ENCODE measurements at regions not wholly inside any gene's neighbourhood (a gene's known extent, or its start where the extent isn't known, plus 50 kb on each side); places are given as distances from the start of the nearest gene placed in this dataset.

- TF ChIP-seq PPARA (CRISPR knock-in tag; IDR thresholded peaks at IDR 0.05; ENCODE audit: borderline replicate concordance), result no peak
- TF ChIP-seq ISL1 (CRISPR knock-in tag; IDR thresholded peaks at IDR 0.05), result no peak
- no peak for TF ChIP-seq ZC3H10 (CRISPR knock-in tag; IDR thresholded peaks at IDR 0.05)
Measured at GRCh38 chr18:73835656-73836364, 311.8 kb downstream of the FBXO15 start (continued).

DNA sequence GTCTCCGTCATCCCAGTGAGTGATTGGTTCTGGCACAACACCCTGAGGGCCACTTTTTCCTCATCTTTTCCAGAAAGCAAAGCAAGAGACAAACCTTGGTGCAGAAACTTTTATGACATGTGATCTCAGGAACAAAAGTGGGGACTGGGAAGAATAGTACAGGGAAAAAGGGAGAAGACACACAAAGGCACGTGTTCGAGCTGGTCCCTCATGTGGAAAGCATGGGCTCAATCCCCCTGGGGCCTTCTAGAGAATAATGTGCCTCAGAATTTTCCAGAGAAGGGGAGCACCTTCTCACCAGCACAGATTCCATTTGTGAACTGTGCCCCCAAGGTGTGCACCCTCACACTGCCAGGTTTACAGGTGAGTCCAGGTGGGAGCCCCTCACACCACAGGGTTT, 312.6 kb downstream of the FBXO15 start:
- ATAC-seq, result no peak
- TF ChIP-seq, protein P1, sequence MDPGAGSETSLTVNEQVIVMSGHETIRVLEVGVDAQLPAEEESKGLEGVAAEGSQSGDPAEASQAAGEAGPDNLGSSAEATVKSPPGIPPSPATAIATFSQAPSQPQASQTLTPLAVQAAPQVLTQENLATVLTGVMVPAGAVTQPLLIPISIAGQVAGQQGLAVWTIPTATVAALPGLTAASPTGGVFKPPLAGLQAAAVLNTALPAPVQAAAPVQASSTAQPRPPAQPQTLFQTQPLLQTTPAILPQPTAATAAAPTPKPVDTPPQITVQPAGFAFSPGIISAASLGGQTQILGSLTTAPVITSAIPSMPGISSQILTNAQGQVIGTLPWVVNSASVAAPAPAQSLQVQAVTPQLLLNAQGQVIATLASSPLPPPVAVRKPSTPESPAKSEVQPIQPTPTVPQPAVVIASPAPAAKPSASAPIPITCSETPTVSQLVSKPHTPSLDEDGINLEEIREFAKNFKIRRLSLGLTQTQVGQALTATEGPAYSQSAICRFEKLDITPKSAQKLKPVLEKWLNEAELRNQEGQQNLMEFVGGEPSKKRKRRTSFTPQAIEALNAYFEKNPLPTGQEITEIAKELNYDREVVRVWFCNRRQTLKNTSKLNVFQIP (CRISPR knock-in tag; IDR thresholded peaks at IDR 0.05; ENCODE audit: borderline replicate concordance, low read depth), result no peak
- TF ChIP-seq OSR1 (CRISPR knock-in tag; IDR thresholded peaks at IDR 0.05), result no peak
- no peak for TF ChIP-seq GLIS3 (CRISPR knock-in tag; IDR thresholded peaks at IDR 0.05)
- TF ChIP-seq BACH2 (CRISPR knock-in tag; IDR thresholded peaks at IDR 0.05; ENCODE audit: borderline replicate concordance), result no peak
- no peak for TF ChIP-seq ZNF565 (CRISPR knock-in tag; conservative IDR thresholded peaks at IDR 0.05; ENCODE audit: low read depth)
- TF ChIP-seq CSDC2 (CRISPR knock-in tag; IDR thresholded peaks at IDR 0.05), result no peak
- no peak for TF ChIP-seq RARB (CRISPR knock-in tag; IDR thresholded peaks at IDR 0.05)
- TF ChIP-seq TOX (CRISPR knock-in tag; IDR thresholded peaks at IDR 0.05; ENCODE audit: borderline replicate concordance), result no peak
- TF ChIP-seq, protein P2, sequence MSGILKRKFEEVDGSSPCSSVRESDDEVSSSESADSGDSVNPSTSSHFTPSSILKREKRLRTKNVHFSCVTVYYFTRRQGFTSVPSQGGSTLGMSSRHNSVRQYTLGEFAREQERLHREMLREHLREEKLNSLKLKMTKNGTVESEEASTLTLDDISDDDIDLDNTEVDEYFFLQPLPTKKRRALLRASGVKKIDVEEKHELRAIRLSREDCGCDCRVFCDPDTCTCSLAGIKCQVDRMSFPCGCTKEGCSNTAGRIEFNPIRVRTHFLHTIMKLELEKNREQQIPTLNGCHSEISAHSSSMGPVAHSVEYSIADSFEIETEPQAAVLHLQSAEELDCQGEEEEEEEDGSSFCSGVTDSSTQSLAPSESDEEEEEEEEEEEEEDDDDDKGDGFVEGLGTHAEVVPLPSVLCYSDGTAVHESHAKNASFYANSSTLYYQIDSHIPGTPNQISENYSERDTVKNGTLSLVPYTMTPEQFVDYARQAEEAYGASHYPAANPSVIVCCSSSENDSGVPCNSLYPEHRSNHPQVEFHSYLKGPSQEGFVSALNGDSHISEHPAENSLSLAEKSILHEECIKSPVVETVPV (CRISPR knock-in tag; IDR thresholded peaks at IDR 0.05), result no peak
- no peak for TF ChIP-seq ZNF70 (CRISPR knock-in tag; IDR thresholded peaks at IDR 0.05)
- TF ChIP-seq, protein P3, sequence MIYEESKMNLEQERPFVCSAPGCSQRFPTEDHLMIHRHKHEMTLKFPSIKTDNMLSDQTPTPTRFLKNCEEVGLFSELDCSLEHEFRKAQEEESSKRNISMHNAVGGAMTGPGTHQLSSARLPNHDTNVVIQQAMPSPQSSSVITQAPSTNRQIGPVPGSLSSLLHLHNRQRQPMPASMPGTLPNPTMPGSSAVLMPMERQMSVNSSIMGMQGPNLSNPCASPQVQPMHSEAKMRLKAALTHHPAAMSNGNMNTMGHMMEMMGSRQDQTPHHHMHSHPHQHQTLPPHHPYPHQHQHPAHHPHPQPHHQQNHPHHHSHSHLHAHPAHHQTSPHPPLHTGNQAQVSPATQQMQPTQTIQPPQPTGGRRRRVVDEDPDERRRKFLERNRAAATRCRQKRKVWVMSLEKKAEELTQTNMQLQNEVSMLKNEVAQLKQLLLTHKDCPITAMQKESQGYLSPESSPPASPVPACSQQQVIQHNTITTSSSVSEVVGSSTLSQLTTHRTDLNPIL (CRISPR knock-in tag; IDR thresholded peaks at IDR 0.05; ENCODE audit: low read depth), result no peak
- TF ChIP-seq ZFP3 (CRISPR knock-in tag; IDR thresholded peaks at IDR 0.05), result no peak
- TF ChIP-seq TCF4 (CRISPR knock-in tag; IDR thresholded peaks at IDR 0.05; ENCODE audit: borderline replicate concordance), result no peak
- no peak for TF ChIP-seq ZC3H10 (CRISPR knock-in tag; IDR thresholded peaks at IDR 0.05)
- TF ChIP-seq ISL1 (CRISPR knock-in tag; IDR thresholded peaks at IDR 0.05), result no peak
- no peak for TF ChIP-seq PPARA (CRISPR knock-in tag; IDR thresholded peaks at IDR 0.05; ENCODE audit: borderline replicate concordance)
- TF ChIP-seq, protein P4, sequence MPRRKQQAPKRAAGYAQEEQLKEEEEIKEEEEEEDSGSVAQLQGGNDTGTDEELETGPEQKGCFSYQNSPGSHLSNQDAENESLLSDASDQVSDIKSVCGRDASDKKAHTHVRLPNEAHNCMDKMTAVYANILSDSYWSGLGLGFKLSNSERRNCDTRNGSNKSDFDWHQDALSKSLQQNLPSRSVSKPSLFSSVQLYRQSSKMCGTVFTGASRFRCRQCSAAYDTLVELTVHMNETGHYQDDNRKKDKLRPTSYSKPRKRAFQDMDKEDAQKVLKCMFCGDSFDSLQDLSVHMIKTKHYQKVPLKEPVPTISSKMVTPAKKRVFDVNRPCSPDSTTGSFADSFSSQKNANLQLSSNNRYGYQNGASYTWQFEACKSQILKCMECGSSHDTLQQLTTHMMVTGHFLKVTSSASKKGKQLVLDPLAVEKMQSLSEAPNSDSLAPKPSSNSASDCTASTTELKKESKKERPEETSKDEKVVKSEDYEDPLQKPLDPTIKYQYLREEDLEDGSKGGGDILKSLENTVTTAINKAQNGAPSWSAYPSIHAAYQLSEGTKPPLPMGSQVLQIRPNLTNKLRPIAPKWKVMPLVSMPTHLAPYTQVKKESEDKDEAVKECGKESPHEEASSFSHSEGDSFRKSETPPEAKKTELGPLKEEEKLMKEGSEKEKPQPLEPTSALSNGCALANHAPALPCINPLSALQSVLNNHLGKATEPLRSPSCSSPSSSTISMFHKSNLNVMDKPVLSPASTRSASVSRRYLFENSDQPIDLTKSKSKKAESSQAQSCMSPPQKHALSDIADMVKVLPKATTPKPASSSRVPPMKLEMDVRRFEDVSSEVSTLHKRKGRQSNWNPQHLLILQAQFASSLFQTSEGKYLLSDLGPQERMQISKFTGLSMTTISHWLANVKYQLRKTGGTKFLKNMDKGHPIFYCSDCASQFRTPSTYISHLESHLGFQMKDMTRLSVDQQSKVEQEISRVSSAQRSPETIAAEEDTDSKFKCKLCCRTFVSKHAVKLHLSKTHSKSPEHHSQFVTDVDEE (CRISPR knock-in tag; IDR thresholded peaks at IDR 0.05), result no peak
- no peak for TF ChIP-seq ARNTL (CRISPR knock-in tag; IDR thresholded peaks at IDR 0.05; ENCODE audit: borderline replicate concordance, low read depth)

DNA sequence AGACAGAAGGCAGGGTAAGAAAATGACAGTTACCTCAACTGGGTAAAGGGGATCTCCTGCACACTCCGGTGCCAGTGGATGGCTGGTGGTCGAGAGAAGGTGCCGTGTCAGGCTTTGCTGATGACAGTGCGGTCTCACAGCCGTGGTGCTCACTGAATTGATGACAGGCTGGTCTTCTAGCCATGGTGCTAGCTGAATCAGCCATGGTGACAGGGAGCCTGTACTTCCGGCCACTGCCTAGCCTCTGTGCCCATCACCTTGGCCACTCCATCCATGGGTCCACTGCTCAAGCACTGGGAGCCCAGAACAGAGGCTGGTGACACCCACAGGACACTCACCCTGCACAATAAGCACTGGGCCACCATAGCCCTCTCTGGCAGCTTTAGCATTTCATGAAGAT, 315.9 kb downstream of the FBXO15 start:
- no peak for ATAC-seq
- TF ChIP-seq ZNF70 (CRISPR knock-in tag; IDR thresholded peaks at IDR 0.05) (no peak), ESRRG (CRISPR knock-in tag; IDR thresholded peaks at IDR 0.05) (no peak), ZFP3 (CRISPR knock-in tag; IDR thresholded peaks at IDR 0.05) (no peak), TOX (CRISPR knock-in tag; IDR thresholded peaks at IDR 0.05; ENCODE audit: borderline replicate concordance) (no peak), OSR1 (CRISPR knock-in tag; IDR thresholded peaks at IDR 0.05) (no peak), ZNF565 (CRISPR knock-in tag; conservative IDR thresholded peaks at IDR 0.05; ENCODE audit: low read depth) (no peak), PPARA (CRISPR knock-in tag; IDR thresholded peaks at IDR 0.05; ENCODE audit: borderline replicate concordance) (no peak), TCF4 (CRISPR knock-in tag; IDR thresholded peaks at IDR 0.05; ENCODE audit: borderline replicate concordance) (no peak), ZFP30 (CRISPR knock-in tag; IDR thresholded peaks at IDR 0.05) (no peak), BACH2 (CRISPR knock-in tag; IDR thresholded peaks at IDR 0.05; ENCODE audit: borderline replicate concordance) (no peak), CSDC2 (CRISPR knock-in tag; IDR thresholded peaks at IDR 0.05) (no peak)
- TF ChIP-seq, protein P5, sequence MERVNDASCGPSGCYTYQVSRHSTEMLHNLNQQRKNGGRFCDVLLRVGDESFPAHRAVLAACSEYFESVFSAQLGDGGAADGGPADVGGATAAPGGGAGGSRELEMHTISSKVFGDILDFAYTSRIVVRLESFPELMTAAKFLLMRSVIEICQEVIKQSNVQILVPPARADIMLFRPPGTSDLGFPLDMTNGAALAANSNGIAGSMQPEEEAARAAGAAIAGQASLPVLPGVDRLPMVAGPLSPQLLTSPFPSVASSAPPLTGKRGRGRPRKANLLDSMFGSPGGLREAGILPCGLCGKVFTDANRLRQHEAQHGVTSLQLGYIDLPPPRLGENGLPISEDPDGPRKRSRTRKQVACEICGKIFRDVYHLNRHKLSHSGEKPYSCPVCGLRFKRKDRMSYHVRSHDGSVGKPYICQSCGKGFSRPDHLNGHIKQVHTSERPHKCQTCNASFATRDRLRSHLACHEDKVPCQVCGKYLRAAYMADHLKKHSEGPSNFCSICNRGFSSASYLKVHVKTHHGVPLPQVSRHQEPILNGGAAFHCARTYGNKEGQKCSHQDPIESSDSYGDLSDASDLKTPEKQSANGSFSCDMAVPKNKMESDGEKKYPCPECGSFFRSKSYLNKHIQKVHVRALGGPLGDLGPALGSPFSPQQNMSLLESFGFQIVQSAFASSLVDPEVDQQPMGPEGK (CRISPR knock-in tag; IDR thresholded peaks at IDR 0.05; ENCODE audit: borderline replicate concordance), result no peak
- TF ChIP-seq, protein P3 (CRISPR knock-in tag; IDR thresholded peaks at IDR 0.05; ENCODE audit: low read depth), result no peak
- TF ChIP-seq, protein P4 (CRISPR knock-in tag; IDR thresholded peaks at IDR 0.05), result no peak
